PC-9 (cell line): ENCODE measurements at regions not wholly inside any gene's neighbourhood (a gene's known extent, or its start where the extent isn't known, plus 50 kb on each side); places are given as distances from the start of the nearest gene placed in this dataset.

Source experiments
- EZH2 ChIP-seq: fragments of 200-600 bp; sonication (generic); IDR thresholded peaks from 2 replicates; pipeline ENCODE4 v1.8.0; 2017; ENCODE audit warnings: antibody characterized with exemption, low read depth
- TF ChIP-seq, protein P1 (sequence below): fragments of 200-600 bp; sonication (generic); conservative IDR thresholded peaks from 2 replicates; pipeline ENCODE4 v1.6.1; 2017; ENCODE audit warnings: mixed run types, antibody characterized with exemption, mild to moderate bottlenecking, moderate library complexity

DNA sequence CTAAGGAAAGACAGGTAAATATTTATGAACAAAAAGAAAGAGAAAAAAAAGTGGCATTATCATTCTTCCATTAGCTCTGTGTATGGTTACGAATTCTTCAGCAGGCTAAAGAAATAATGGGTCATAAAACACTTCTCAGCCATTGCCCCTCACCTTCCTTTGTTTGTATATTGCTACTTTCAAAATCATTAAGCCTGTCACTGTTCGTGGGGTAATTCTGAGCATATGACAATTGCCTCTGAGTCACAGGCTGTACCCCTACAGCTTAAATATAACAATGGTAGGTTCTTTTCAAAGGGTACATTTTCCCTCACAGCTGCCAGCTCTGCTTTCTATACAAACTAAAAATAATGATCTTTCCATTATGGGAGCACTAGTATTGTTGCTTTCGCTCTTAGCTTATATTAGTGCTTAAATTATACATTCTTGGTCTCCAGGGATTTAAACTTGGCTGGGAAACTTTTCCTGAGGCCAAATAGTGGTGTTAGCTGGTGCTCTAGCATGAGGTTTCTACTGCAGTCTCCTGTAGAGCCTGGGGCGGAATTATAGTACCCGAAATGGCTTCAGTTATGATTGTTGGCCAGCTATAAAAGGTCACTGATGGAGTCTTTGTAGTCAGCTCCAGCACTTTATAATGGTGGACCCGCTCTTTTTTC, 74.7 kb upstream of the CDH11 start:
- TF ChIP-seq, protein P1, sequence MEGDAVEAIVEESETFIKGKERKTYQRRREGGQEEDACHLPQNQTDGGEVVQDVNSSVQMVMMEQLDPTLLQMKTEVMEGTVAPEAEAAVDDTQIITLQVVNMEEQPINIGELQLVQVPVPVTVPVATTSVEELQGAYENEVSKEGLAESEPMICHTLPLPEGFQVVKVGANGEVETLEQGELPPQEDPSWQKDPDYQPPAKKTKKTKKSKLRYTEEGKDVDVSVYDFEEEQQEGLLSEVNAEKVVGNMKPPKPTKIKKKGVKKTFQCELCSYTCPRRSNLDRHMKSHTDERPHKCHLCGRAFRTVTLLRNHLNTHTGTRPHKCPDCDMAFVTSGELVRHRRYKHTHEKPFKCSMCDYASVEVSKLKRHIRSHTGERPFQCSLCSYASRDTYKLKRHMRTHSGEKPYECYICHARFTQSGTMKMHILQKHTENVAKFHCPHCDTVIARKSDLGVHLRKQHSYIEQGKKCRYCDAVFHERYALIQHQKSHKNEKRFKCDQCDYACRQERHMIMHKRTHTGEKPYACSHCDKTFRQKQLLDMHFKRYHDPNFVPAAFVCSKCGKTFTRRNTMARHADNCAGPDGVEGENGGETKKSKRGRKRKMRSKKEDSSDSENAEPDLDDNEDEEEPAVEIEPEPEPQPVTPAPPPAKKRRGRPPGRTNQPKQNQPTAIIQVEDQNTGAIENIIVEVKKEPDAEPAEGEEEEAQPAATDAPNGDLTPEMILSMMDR, result no peak
- no peak for TF ChIP-seq EZH2
